ENCODE measurements at regions not wholly inside any gene's neighbourhood (a gene's known extent, or its start where the extent isn't known, plus 50 kb on each side); places are given as distances from the start of the nearest gene placed in this dataset.

GRCh38 chr5:35359859-35360258, 129.6 kb upstream of the PRLR start:
- H3K27me3 ChIP-seq (ENCODE audit: control insufficient read depth, insufficient read depth, low read length), result no peaks in the 10 kb centered on the region
- H3K9me3 ChIP-seq (ENCODE audit: control insufficient read depth, insufficient read depth, low read length), result no peaks in the 10 kb centered on the region
- no peak overlapping the region for H3K4me3 ChIP-seq (ENCODE audit: low read depth, low read length)
- no peak overlapping the region for H3K27ac ChIP-seq (ENCODE audit: low read depth, low read length)
- no peak for DNase-seq (ENCODE audit: low read depth, low spot score)
- no peak for TF ChIP-seq CTCF (IDR thresholded peaks at IDR 0.05; ENCODE audit: low read depth, low read length)
- POLR2A ChIA-PET, result no interaction called here
- CTCF ChIA-PET, result no interaction called here

GRCh38 chr5:35357973-35358372, 127.7 kb upstream of the PRLR start:
- no peak overlapping the region for H3K4me3 ChIP-seq (ENCODE audit: low read depth, low read length)
- H3K27me3 ChIP-seq (ENCODE audit: control insufficient read depth, insufficient read depth, low read length), result no peaks in the 10 kb centered on the region
- DNase-seq (ENCODE audit: low read depth, low spot score), result no peak
- ChIA-PET CTCF (no interaction called here), POLR2A (no interaction called here)
- no peak for TF ChIP-seq CTCF (IDR thresholded peaks at IDR 0.05; ENCODE audit: low read depth, low read length)
- H3K9me3 ChIP-seq (ENCODE audit: control insufficient read depth, insufficient read depth, low read length), result no peaks in the 10 kb centered on the region
- H3K27ac ChIP-seq (ENCODE audit: low read depth, low read length), result no peak overlapping the region

- no peak overlapping the region for H3K27ac ChIP-seq (ENCODE audit: low read depth, low read length)
- POLR2A ChIA-PET, result no interaction called here
- CTCF ChIA-PET, result no interaction called here
- TF ChIP-seq CTCF (IDR thresholded peaks at IDR 0.05; ENCODE audit: low read depth, low read length), result no peak
- H3K27me3 ChIP-seq (ENCODE audit: control insufficient read depth, insufficient read depth, low read length), result no peaks in the 10 kb centered on the region
- DNase-seq (ENCODE audit: low read depth, low spot score), result no peak
- H3K9me3 ChIP-seq (ENCODE audit: control insufficient read depth, insufficient read depth, low read length), result no peaks in the 10 kb centered on the region
- no peak overlapping the region for H3K4me3 ChIP-seq (ENCODE audit: low read depth, low read length)
Measured at GRCh38 chr5:35356725-35357124, 126.4 kb upstream of the PRLR start.

- POLR2A ChIA-PET, result interaction anchor here (0.7 kb wide), 1 partner anchor 533 kb away, joined by 4 read pairs; no protein-coding TSS in a partner anchor
- Histone ChIP-seq H3K4me3 (ENCODE audit: low read depth, low read length) (no peak overlapping the region), H3K9me3 (ENCODE audit: control insufficient read depth, insufficient read depth, low read length) (no peaks in the 10 kb centered on the region), H3K27ac (ENCODE audit: low read depth, low read length) (no peak overlapping the region), H3K27me3 (ENCODE audit: control insufficient read depth, insufficient read depth, low read length) (no peaks in the 10 kb centered on the region)
- DNase-seq (ENCODE audit: low read depth, low spot score), result no peak
- no peak for TF ChIP-seq CTCF (IDR thresholded peaks at IDR 0.05; ENCODE audit: low read depth, low read length)
- CTCF ChIA-PET, result no interaction called here
Measured at GRCh38 chr5:35354751-35355150, 124.5 kb upstream of the PRLR start.

GRCh38 chr5:35345222-35345621, 114.9 kb upstream of the PRLR start:
- POLR2A ChIA-PET, result no interaction called here
- no peak for TF ChIP-seq CTCF (IDR thresholded peaks at IDR 0.05; ENCODE audit: low read depth, low read length)
- no peak overlapping the region for H3K4me3 ChIP-seq (ENCODE audit: low read depth, low read length)
- H3K9me3 ChIP-seq (ENCODE audit: control insufficient read depth, insufficient read depth, low read length), result no peaks in the 10 kb centered on the region
- no peaks in the 10 kb centered on the region for H3K27me3 ChIP-seq (ENCODE audit: control insufficient read depth, insufficient read depth, low read length)
- DNase-seq (ENCODE audit: low read depth, low spot score), result no peak
- H3K27ac ChIP-seq (ENCODE audit: low read depth, low read length), result no peak overlapping the region
- CTCF ChIA-PET, result no interaction called here
